ENCODE measurements at regions not wholly inside any gene's neighbourhood (a gene's known extent, or its start where the extent isn't known, plus 50 kb on each side); places are given as distances from the start of the nearest gene placed in this dataset.

DNA sequence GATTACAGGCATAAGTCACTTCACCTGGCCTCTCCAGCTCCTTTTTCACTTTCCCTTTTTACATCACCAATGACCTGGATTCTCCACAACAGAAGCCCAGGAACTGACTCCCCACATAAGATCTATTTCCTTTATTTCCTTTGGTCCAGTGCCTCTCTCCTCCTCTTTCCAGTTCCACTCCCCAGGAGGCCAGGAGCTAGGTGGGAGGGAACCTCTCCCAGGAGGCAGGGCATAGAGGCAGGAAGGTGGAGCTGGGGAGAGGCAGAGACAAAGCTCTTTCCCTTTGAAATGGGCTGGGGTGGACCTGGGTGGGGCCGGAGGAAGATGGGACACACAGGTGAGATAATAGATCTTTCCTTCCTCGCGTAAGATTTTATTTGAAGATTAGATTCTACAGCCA is 318.3 kb upstream of the TNRC6C start:
- intact Hi-C loops (cut with DNase I), result no loop called here
- DNase-seq (ENCODE audit: extremely low spot score), result no peak
- no peaks in the 10 kb centered on the region for H3K9me3 ChIP-seq
- H3K36me3 ChIP-seq, result no peaks in the 10 kb centered on the region
- TF ChIP-seq EP300 (IDR thresholded peaks at IDR 0.05) (no peak), POLR2A (IDR thresholded peaks at IDR 0.05; ENCODE audit: low read depth) (no peak)
- TF ChIP-seq, protein P1, sequence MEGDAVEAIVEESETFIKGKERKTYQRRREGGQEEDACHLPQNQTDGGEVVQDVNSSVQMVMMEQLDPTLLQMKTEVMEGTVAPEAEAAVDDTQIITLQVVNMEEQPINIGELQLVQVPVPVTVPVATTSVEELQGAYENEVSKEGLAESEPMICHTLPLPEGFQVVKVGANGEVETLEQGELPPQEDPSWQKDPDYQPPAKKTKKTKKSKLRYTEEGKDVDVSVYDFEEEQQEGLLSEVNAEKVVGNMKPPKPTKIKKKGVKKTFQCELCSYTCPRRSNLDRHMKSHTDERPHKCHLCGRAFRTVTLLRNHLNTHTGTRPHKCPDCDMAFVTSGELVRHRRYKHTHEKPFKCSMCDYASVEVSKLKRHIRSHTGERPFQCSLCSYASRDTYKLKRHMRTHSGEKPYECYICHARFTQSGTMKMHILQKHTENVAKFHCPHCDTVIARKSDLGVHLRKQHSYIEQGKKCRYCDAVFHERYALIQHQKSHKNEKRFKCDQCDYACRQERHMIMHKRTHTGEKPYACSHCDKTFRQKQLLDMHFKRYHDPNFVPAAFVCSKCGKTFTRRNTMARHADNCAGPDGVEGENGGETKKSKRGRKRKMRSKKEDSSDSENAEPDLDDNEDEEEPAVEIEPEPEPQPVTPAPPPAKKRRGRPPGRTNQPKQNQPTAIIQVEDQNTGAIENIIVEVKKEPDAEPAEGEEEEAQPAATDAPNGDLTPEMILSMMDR (IDR thresholded peaks at IDR 0.05), result no peak
- H3K27me3 ChIP-seq, result no peaks in the 10 kb centered on the region
- no peaks in the 10 kb centered on the region for H3K4me1 ChIP-seq
- 100% methylated on average over 3 of the region's 3 CpGs for WGBS
- no peak overlapping the region for H3K27ac ChIP-seq (replicated peaks in 1 of 4)
- no peak overlapping the region for H3K4me3 ChIP-seq

DNA sequence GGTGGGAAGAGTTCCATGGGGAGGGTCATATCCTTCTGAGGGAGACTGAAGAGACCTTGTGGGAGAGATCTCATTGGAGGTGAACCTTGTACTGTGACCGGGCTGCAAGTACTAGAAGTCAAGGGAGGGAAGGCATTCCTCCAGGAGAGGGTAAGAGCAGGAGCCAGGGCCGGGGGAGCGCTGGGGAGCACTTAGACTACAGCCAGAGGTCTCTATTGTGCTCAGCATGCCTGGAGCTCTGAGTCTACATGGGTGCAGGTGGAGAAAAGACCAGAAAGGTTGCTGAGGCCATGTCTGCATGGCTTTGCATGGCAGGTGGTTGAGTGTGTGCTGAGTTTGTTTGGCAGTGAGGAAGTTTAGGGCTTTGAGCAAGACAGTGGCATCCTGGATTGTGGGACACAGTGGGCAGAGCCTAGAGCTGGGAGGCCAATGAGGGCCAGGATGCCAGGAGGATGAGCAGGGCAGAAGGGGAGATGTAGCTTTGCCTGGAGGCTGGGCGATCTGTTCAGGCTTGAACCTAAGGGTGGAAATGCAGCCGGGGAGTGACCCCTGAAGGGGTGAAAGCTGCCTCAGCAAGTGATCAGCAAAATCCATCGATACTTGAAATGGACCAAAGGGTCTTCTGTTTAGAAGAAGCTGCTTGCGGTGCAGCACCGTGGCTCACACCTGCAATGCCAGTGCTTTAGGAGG is 317.4 kb upstream of the TNRC6C start:
- DNase-seq (ENCODE audit: extremely low spot score), result no peak
- Histone ChIP-seq H3K27me3 (no peaks in the 10 kb centered on the region), H3K9me3 (no peaks in the 10 kb centered on the region), H3K4me1 (peaks cover 0 to 2% (median 0%) of the 10 kb centered on the region in 4 donors), H3K4me3 (no peak overlapping the region), H3K27ac (replicated peaks in 1 of 4) (no peak overlapping the region), H3K36me3 (no peaks in the 10 kb centered on the region)
- 84% methylated on average over 8 of the region's 8 CpGs for WGBS
- intact Hi-C loops (cut with DNase I), result no loop called here
- no peak for TF ChIP-seq POLR2A (IDR thresholded peaks at IDR 0.05; ENCODE audit: low read depth)
- no peak for TF ChIP-seq POLR2AphosphoS5 (IDR thresholded peaks at IDR 0.05)
- TF ChIP-seq EP300 (IDR thresholded peaks at IDR 0.05), result no peak
- TF ChIP-seq, protein P1 (IDR thresholded peaks at IDR 0.05), result no peak

DNA sequence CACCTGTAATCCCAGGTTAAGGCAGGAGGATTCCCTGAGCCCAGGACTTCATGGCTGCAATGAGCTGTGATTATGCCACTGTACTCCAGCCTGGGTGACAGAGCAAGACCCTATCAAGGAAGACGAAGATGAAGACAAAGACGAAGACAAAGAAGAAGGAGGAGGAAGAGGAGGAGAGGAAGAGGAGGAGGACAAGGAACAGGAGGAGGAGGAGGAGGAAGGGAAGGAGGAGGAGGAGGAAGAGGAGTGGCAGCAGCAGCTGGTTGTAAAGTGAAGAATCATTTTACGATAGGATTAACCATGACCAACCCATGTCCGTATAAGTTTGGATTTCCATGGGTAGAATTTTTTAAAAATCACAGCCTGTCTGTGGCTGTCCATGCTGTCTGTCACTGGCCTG is 316.8 kb upstream of the TNRC6C start:
- no peaks in the 10 kb centered on the region for H3K9me3 ChIP-seq
- peaks cover 0 to 2% (median 0%) of the 10 kb centered on the region in 4 donors for H3K4me1 ChIP-seq
- TF ChIP-seq, protein P1 (IDR thresholded peaks at IDR 0.05), result no peak
- no peak for TF ChIP-seq POLR2AphosphoS5 (IDR thresholded peaks at IDR 0.05)
- no peak for TF ChIP-seq POLR2A (IDR thresholded peaks at IDR 0.05; ENCODE audit: low read depth)
- TF ChIP-seq EP300 (IDR thresholded peaks at IDR 0.05), result no peak
- H3K27me3 ChIP-seq, result no peaks in the 10 kb centered on the region
- no peaks in the 10 kb centered on the region for H3K36me3 ChIP-seq
- WGBS, result 88% methylated on average over 4 of the region's 4 CpGs
- DNase-seq (ENCODE audit: extremely low spot score), result no peak
- no peak overlapping the region for H3K4me3 ChIP-seq
- intact Hi-C loops (cut with DNase I), result no loop called here
- no peak overlapping the region for H3K27ac ChIP-seq (replicated peaks in 1 of 4)

DNA sequence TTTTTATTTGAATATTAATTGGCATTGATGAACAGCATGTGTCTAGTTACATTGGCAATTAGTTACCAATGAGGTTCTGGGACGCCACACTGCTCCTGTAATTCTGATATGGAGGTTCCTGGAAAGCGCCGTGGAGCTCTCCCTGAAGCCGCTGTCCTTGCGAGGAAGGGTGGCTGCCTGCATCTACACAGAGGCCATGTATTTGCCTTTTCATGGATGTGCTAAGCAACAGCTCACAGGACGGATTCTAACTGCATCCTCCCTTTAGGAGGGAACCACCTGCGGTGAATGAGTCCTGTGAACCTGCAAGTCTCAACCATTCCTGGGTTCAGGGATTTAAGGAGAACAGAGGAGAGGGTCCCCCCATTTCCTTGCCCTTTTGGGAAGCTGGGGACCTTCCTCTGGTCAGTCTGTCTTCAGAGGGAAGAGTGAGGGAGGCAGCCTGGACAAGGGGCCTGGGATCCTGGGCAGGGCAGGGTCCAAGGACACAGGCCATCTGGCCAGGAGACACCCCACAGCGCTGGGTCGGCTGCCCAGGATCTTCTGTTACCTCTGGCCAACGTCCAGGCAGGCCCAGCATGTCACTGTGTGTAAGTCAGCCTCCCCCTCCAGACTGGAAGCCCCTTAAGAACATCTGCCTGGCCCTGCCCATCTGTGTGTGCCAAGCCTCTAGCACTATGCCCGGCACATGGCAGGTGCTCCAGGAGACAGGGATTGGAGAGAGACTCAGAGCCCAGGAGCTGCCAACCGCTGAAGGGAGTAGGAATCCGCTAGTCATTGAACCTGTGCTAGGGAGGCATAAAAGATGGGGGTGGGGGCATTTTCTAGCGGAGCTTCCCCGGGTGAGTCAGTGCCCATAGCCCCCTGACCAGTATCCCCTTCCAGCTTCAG is 314.1 kb upstream of the TNRC6C start:
- WGBS, result 84% methylated on average over 8 of the region's 15 CpGs
- TF ChIP-seq POLR2AphosphoS5 (IDR thresholded peaks at IDR 0.05), result no peak
- TF ChIP-seq EP300 (IDR thresholded peaks at IDR 0.05), result no peak
- no peak for TF ChIP-seq POLR2A (IDR thresholded peaks at IDR 0.05; ENCODE audit: low read depth)
- TF ChIP-seq, protein P1 (IDR thresholded peaks at IDR 0.05), result no peak
- Histone ChIP-seq H3K27ac (replicated peaks in 1 of 4) (no peak overlapping the region), H3K36me3 (no peaks in the 10 kb centered on the region), H3K9me3 (peaks cover 0 to 5% (median 0%) of the 10 kb centered on the region in 4 donors), H3K27me3 (no peaks in the 10 kb centered on the region), H3K4me1 (peaks cover 0 to 2% (median 0%) of the 10 kb centered on the region in 4 donors), H3K4me3 (no peak overlapping the region)
- intact Hi-C loops (cut with DNase I), result no loop called here
- no peak for DNase-seq (ENCODE audit: extremely low spot score)
